Liver (tissue), 8 donors: ENCODE measurements at regions not wholly inside any gene's neighbourhood (a gene's known extent, or its start where the extent isn't known, plus 50 kb on each side); places are given as distances from the start of the nearest gene placed in this dataset.

Experiments
- DNase-seq: peaks from one replicate; pipeline ENCODE4 v3.0.0-alpha.2; 2017; ENCODE audit warnings: low spot score
- H3K27ac ChIP-seq, 2 donors: one replicate each; pipeline ENCODE4 v1.7.0; 2013; ENCODE audit warnings: inconsistent platforms in 2 of 2, low read length in 2 of 2, control low read depth in 1 of 2, low read depth in 1 of 2, mild to moderate bottlenecking in 1 of 2
- H3K27me3 ChIP-seq, 4 donors: one replicate each; pipeline versions ENCODE4 v1.6.1 to v1.7.0; 2013; ENCODE audit warnings: low read length in 3 of 4, inconsistent platforms in 1 of 4, mild to moderate bottlenecking in 1 of 4, moderate library complexity in 1 of 4; ENCODE audit not compliant: control insufficient read depth in 4 of 4, insufficient read depth in 4 of 4
- H3K36me3 ChIP-seq, 4 donors: one replicate each; pipeline versions ENCODE4 v1.6.1 to v1.7.0; 2013; ENCODE audit warnings: low read length in 3 of 4, mild to moderate bottlenecking in 3 of 4, low read depth in 1 of 4, moderate library complexity in 1 of 4; ENCODE audit not compliant: control insufficient read depth in 4 of 4, insufficient read depth in 3 of 4
- H3K4me1 ChIP-seq, 4 donors: one replicate each; pipeline versions ENCODE4 v1.6.1 to v1.7.0; 2013; ENCODE audit warnings: low read length in 3 of 4, mild to moderate bottlenecking in 3 of 4, moderate library complexity in 1 of 4; ENCODE audit not compliant: control insufficient read depth in 4 of 4, insufficient read depth in 4 of 4
- H3K4me3 ChIP-seq, 3 donors: one replicate each; pipeline versions ENCODE4 v1.6.1 to v1.7.0; 2013; ENCODE audit warnings: low read length in 3 of 3, control low read depth in 1 of 3, low read depth in 1 of 3, mild to moderate bottlenecking in 1 of 3
- H3K9ac ChIP-seq, 2 donors: one replicate each; pipeline ENCODE4 v1.7.0; 2013; ENCODE audit warnings: low read length in 2 of 2, mild to moderate bottlenecking in 2 of 2, moderate library complexity in 2 of 2, control low read depth in 1 of 2, low read depth in 1 of 2
- H3K9me3 ChIP-seq, 4 donors: one replicate each; pipeline versions ENCODE4 v1.6.1 to v1.7.0; 2013; ENCODE audit warnings: low read length in 3 of 4; ENCODE audit not compliant: control insufficient read depth in 4 of 4
- EGR1 ChIP-seq, 2 donors: IDR thresholded peaks; 2 replicates each; pipeline ENCODE4 v1.6.1; 2016 to 2018; ENCODE audit warnings: antibody characterized with exemption in 2 of 2, low read depth in 2 of 2
- FOXA1 ChIP-seq: IDR thresholded peaks from 2 replicates; pipeline ENCODE4 v1.6.1; 2016; ENCODE audit warnings: antibody characterized with exemption
- FOXA2 ChIP-seq: IDR thresholded peaks from 2 replicates; pipeline ENCODE4 v1.6.1; 2016; ENCODE audit warnings: antibody characterized with exemption
- GABPA ChIP-seq, 2 donors: IDR thresholded peaks in 1 of 2; conservative IDR thresholded peaks in 1 of 2; 2 replicates each; pipeline ENCODE4 v1.6.1; 2016; ENCODE audit warnings: antibody characterized with exemption in 2 of 2, mild to moderate bottlenecking in 1 of 2, moderate library complexity in 1 of 2
- HNF4A ChIP-seq, 2 donors: conservative IDR thresholded peaks; 2 replicates each; pipeline ENCODE4 v1.6.1; 2016; ENCODE audit warnings: antibody characterized with exemption in 2 of 2, mild to moderate bottlenecking in 2 of 2
- HNF4G ChIP-seq: IDR thresholded peaks from 2 replicates; pipeline ENCODE4 v1.6.1; 2016; ENCODE audit warnings: antibody characterized with exemption
- NR2F2 ChIP-seq: IDR thresholded peaks from 2 replicates; pipeline ENCODE4 v1.6.1; 2016; ENCODE audit warnings: antibody characterized with exemption
- RXRA ChIP-seq, 2 donors: IDR thresholded peaks; 2 replicates each; pipeline ENCODE4 v1.6.1; 2017 to 2018; ENCODE audit warnings: antibody characterized with exemption in 2 of 2, mild to moderate bottlenecking in 1 of 2
- TAF1 ChIP-seq: conservative IDR thresholded peaks from 2 replicates; pipeline ENCODE4 v1.6.1; 2016; ENCODE audit warnings: antibody characterized with exemption, mild to moderate bottlenecking
- YY1 ChIP-seq: IDR thresholded peaks from 2 replicates; pipeline ENCODE4 v1.6.1; 2016; ENCODE audit warnings: antibody characterized with exemption, mild to moderate bottlenecking
- WGBS: extraction: QIAGEN DNeasy Blood & Tissue Kit; methylation state at CpG from one replicate; pipeline ENCODE4 v1.1.7; 2013; 5-methylcytosine and 5-hydroxymethylcytosine counted together
- TF ChIP-seq, protein P1 (sequence below): IDR thresholded peaks from 2 replicates; pipeline ENCODE4 v1.6.1; 2016; ENCODE audit warnings: antibody characterized with exemption, mild to moderate bottlenecking
- TF ChIP-seq, protein P2 (sequence below): IDR thresholded peaks from 2 replicates; pipeline ENCODE4 v1.6.1; 2016; ENCODE audit warnings: antibody characterized with exemption
- TF ChIP-seq, protein P3 (sequence below): IDR thresholded peaks from 2 replicates; pipeline ENCODE4 v1.6.1; 2016; ENCODE audit warnings: antibody characterized with exemption
- TF ChIP-seq, protein P4 (sequence below): IDR thresholded peaks from 2 replicates; pipeline ENCODE4 v1.6.1; 2016; ENCODE audit warnings: antibody characterized with exemption
- TF ChIP-seq, protein P5 (sequence below): fragments of 150-350 bp; IDR thresholded peaks from 2 replicates; pipeline ENCODE4 v1.5.1; 2017; ENCODE audit warnings: improper control_type of control experiment, low read depth, low read length; ENCODE audit not compliant: missing input control
- donor health status: healthy.
- donor health status: healthy.
- donor health status: healthy.
- donor health status: healthy.
- donor health status: healthy.

DNA sequence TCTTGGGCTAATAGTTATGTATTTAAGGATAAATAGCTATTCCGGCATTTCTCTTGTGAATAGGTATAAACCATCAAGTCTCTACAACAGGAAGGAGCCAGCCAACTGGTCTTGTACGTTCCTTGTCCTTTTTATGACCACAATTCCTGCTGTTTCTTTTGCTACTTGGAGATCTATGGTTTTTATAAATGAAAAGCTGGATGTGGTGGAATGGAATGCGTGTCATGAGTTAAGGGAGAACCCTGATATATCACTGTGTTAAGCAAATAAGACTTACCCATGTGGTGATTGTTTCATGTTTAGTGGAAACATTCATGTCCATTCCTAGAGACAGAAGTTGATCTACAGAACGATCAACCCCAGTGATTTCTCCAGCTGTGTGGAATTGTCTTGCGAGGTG lies 282.1 kb downstream of the RPS6KC1 start (continued):
- TF ChIP-seq, protein P1, sequence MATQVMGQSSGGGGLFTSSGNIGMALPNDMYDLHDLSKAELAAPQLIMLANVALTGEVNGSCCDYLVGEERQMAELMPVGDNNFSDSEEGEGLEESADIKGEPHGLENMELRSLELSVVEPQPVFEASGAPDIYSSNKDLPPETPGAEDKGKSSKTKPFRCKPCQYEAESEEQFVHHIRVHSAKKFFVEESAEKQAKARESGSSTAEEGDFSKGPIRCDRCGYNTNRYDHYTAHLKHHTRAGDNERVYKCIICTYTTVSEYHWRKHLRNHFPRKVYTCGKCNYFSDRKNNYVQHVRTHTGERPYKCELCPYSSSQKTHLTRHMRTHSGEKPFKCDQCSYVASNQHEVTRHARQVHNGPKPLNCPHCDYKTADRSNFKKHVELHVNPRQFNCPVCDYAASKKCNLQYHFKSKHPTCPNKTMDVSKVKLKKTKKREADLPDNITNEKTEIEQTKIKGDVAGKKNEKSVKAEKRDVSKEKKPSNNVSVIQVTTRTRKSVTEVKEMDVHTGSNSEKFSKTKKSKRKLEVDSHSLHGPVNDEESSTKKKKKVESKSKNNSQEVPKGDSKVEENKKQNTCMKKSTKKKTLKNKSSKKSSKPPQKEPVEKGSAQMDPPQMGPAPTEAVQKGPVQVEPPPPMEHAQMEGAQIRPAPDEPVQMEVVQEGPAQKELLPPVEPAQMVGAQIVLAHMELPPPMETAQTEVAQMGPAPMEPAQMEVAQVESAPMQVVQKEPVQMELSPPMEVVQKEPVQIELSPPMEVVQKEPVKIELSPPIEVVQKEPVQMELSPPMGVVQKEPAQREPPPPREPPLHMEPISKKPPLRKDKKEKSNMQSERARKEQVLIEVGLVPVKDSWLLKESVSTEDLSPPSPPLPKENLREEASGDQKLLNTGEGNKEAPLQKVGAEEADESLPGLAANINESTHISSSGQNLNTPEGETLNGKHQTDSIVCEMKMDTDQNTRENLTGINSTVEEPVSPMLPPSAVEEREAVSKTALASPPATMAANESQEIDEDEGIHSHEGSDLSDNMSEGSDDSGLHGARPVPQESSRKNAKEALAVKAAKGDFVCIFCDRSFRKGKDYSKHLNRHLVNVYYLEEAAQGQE = no peak
- TF ChIP-seq FOXA1 (no peak), HNF4G (no peak)

DNA sequence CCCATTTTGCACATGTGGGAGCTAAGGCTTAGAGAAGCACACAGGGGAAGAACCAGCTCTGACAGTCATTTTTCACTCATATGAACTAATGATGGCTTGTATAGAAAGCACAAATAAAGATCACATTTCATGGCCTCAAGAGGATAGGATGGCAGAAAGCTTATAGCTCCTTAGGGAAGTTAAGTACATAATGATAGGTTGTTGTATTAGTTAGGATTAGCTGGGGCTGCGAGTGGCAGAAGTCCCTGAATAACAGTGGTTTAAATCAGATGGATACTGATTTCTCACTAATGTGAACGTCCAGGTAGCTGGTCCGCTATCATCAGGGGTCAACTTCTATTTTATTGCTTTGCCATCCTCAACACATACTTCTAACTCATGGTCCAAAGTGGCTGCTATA lies 284.0 kb downstream of the RPS6KC1 start:
- no peaks in the 10 kb centered on the region for H3K27me3 ChIP-seq
- TF ChIP-seq GABPA (IDR thresholded peaks at IDR 0.05 in 1 of 2, conservative IDR thresholded peaks at IDR 0.05 in 1 of 2) = no peak
- TF ChIP-seq, protein P2, sequence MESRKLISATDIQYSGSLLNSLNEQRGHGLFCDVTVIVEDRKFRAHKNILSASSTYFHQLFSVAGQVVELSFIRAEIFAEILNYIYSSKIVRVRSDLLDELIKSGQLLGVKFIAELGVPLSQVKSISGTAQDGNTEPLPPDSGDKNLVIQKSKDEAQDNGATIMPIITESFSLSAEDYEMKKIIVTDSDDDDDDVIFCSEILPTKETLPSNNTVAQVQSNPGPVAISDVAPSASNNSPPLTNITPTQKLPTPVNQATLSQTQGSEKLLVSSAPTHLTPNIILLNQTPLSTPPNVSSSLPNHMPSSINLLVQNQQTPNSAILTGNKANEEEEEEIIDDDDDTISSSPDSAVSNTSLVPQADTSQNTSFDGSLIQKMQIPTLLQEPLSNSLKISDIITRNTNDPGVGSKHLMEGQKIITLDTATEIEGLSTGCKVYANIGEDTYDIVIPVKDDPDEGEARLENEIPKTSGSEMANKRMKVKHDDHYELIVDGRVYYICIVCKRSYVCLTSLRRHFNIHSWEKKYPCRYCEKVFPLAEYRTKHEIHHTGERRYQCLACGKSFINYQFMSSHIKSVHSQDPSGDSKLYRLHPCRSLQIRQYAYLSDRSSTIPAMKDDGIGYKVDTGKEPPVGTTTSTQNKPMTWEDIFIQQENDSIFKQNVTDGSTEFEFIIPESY = no peak
- peaks cover 0 to 7% (median 1%) of the 10 kb centered on the region in 4 donors for H3K4me1 ChIP-seq
- H3K4me3 ChIP-seq = no peak overlapping the region
- no peaks in the 10 kb centered on the region for H3K36me3 ChIP-seq
- H3K27ac ChIP-seq = no peak overlapping the region
- 94% methylated on average over 3 of the region's 3 CpGs for WGBS
- H3K9me3 ChIP-seq = no peaks in the 10 kb centered on the region
- no peak for DNase-seq
- H3K9ac ChIP-seq = no peak overlapping the region

DNA sequence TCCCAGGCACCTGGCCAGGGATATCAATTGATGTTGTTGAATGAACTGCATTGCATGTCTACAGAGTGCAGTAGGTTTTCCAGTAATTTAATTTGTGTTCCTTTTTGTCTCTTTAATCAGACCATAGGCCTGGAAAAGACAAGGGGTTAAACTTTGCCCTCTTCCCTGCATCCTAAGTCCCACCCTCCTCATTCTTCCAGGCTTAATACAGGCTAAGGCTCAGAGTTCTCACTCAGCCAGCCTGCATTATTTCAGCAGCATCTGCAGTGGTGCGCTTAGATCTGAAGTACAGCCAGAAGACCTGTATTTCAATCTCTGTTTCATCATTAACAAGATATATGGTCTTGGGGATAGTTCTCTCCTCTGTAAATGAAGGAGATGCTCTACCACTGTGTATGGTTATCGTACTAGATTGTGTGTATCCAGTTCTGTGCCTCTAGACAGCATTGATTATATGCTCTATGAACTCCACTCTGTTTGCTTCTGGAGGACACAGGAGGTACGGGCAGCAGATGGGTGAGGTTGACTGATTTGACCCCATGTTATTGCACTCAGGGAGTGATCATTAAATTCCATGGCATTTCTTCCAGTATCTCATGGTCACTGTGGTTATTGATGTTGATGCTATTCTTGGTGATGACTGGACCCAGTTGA lies 286.1 kb downstream of the RPS6KC1 start:
- no peak overlapping the region for H3K27ac ChIP-seq
- TF ChIP-seq FOXA1 = no peak
- no peak for TF ChIP-seq RXRA (IDR thresholded peaks at IDR 0.05)
- no peak for TF ChIP-seq HNF4A (conservative IDR thresholded peaks at IDR 0.05)
- no peak overlapping the region for H3K9ac ChIP-seq
- no peaks in the 10 kb centered on the region for H3K9me3 ChIP-seq
- H3K4me3 ChIP-seq = no peak overlapping the region
- 81% methylated on average over 3 of the region's 3 CpGs for WGBS
- DNase-seq = no peak
- H3K36me3 ChIP-seq = no peaks in the 10 kb centered on the region
- H3K4me1 ChIP-seq = no peaks in the 10 kb centered on the region
- H3K27me3 ChIP-seq = no peaks in the 10 kb centered on the region

DNA sequence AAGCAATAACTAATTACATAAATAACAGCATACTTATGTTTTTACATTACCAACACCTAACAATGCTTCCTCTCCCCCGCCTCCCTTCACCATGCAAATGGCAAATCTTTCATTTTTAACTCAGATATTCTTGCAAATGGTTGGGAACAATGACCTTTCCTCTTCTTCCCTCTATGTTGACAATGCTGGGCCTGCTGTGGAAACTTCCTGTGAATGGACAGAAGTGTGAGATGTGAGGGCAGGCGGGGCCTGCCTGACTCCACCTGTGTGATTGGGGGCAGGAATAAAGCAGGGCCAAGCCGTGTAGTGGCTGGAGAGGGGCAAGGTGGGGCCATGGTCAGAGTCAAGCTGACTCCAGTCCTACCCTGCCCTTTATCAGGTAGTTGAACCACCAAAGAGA lies 289.6 kb downstream of the RPS6KC1 start:
- Histone ChIP-seq H3K27me3 (no peaks in the 10 kb centered on the region), H3K4me1 (no peaks in the 10 kb centered on the region), H3K9me3 (peaks cover 0 to 2% (median 0%) of the 10 kb centered on the region in 4 donors), H3K9ac (no peak overlapping the region), H3K4me3 (no peak overlapping the region), H3K36me3 (no peaks in the 10 kb centered on the region), H3K27ac (no peak overlapping the region)
- TF ChIP-seq NR2F2 (no peak), RXRA (IDR thresholded peaks at IDR 0.05) (no peak), TAF1 (no peak), HNF4A (conservative IDR thresholded peaks at IDR 0.05) (no peak), HNF4G (no peak), EGR1 (IDR thresholded peaks at IDR 0.05; ENCODE audit: low read depth in 2 of 2) (no peak), GABPA (IDR thresholded peaks at IDR 0.05 in 1 of 2, conservative IDR thresholded peaks at IDR 0.05 in 1 of 2) (no peak), FOXA2 (no peak), YY1 (no peak)
- TF ChIP-seq, protein P3, sequence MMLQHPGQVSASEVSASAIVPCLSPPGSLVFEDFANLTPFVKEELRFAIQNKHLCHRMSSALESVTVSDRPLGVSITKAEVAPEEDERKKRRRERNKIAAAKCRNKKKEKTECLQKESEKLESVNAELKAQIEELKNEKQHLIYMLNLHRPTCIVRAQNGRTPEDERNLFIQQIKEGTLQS = no peak
- TF ChIP-seq, protein P4, sequence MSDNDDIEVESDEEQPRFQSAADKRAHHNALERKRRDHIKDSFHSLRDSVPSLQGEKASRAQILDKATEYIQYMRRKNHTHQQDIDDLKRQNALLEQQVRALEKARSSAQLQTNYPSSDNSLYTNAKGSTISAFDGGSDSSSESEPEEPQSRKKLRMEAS = no peak
- TF ChIP-seq, protein P5, sequence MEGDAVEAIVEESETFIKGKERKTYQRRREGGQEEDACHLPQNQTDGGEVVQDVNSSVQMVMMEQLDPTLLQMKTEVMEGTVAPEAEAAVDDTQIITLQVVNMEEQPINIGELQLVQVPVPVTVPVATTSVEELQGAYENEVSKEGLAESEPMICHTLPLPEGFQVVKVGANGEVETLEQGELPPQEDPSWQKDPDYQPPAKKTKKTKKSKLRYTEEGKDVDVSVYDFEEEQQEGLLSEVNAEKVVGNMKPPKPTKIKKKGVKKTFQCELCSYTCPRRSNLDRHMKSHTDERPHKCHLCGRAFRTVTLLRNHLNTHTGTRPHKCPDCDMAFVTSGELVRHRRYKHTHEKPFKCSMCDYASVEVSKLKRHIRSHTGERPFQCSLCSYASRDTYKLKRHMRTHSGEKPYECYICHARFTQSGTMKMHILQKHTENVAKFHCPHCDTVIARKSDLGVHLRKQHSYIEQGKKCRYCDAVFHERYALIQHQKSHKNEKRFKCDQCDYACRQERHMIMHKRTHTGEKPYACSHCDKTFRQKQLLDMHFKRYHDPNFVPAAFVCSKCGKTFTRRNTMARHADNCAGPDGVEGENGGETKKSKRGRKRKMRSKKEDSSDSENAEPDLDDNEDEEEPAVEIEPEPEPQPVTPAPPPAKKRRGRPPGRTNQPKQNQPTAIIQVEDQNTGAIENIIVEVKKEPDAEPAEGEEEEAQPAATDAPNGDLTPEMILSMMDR = no peak
- no peak for DNase-seq
- 74% methylated on average over 3 of the region's 3 CpGs for WGBS
